ENCODE measurements at regions not wholly inside any gene's neighbourhood (a gene's known extent, or its start where the extent isn't known, plus 50 kb on each side); places are given as distances from the start of the nearest gene placed in this dataset.
A peak's percentile ranks its signal among the peaks of the same experiment; 100 is the strongest.
"Not testable (repeated sequence)": the region's sequence is repeated elsewhere in the genome, so short reads cannot be mapped to it uniquely, and the experiment has no call there.

DNA sequence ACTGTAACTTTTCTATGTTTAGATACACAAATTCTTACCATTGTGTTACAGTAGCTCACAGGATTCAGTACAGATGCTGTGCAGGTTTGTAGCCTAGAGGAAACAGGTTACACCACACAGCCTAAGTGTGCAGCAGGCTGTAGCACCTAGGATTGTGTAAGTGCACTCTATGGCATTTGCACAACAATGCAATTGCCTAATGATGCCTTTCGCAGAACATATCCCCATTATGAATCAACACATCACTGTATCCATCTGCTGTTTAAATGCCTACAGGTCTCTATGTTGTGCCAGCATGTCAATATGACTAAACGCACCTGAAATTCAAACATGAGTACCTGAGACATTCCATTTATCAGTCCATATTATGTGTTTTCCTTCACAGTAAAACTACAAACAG is 138.0 kb upstream of the VOPP1 start:
- not testable (repeated sequence) for H3K4me1 Mint-ChIP-seq, H3K36me3 Mint-ChIP-seq, H3K9me3 Mint-ChIP-seq, H3K27me3 Mint-ChIP-seq, H3K4me3 Mint-ChIP-seq, H3K27ac Mint-ChIP-seq

DNA sequence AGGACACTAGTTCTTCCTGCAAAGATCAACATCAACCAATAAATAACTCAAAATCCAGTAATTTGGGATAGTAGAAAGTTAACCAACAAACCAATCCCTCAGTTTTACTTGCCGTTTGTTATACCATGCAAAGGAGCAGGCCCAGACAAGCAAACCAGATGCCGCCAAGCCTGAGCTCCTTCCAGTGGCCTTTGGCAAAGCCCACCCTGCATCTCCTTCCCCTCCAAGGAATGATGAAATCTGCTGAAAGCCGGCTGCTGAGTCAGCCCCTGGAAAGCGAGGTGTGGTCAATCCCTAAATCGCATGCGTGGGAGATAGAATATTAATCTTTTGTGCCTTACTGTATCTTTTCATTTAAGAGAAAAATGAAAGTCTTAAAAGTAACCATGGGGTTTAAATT is 135.7 kb upstream of the VOPP1 start:
- not testable (repeated sequence) for H3K4me3 Mint-ChIP-seq, H3K36me3 Mint-ChIP-seq, H3K27ac Mint-ChIP-seq, H3K9me3 Mint-ChIP-seq, H3K4me1 Mint-ChIP-seq, H3K27me3 Mint-ChIP-seq

DNA sequence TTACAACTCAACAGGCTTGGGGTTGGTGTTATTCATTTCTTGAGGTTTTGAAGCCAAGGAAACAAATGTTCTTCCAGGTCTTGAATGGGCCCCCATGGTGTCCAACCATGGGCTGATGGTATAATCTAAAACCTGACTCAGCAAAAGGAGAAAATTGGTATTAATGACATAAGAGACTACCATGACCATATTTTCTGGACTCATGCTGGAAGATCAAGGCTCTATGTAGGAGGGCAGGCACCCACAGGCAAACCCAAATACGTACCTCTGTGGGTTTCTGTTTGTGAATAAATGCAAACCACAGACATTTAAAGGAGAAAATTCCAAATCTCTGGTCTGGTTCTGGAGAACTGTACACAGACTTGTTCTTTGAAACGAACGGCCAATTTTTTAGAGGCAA is 135.1 kb upstream of the VOPP1 start:
- not testable (repeated sequence) for H3K9me3 Mint-ChIP-seq, H3K27me3 Mint-ChIP-seq, H3K36me3 Mint-ChIP-seq, H3K4me3 Mint-ChIP-seq, H3K4me1 Mint-ChIP-seq, H3K27ac Mint-ChIP-seq

DNA sequence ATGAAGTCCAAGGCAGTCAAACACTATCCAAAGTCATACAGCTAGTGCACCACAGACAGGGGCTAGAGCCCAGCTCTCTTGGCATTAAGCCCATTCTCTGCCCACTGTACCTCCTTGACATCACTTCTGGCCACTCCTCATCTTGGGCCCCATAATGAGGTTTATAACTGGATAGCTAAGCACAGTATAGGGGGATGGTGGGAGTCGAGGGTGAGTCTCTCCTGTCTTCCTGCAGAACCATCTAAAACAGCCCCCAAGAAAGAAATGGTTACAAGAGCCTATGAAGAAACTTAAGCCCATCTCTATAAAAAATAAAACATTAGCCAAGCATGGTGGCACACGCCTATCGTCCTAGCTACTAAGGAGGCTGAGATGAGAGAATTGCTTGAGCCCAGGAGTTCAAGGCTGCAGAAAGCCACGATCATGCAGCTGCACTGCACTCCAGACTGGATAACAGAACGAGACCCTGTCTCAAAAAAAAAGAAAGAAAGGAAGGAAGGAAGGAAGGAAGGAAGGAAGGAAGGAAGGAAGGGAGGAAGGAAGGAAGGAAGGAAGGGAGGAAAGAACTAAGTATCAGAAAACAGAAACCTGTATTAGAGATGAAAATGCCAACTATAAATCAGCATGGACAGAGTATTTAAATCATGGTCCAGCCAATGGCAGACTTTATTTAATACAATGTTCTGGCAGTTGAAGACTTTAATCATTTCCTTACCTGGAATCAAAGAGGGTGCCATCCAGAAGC is 134.3 kb upstream of the VOPP1 start:
- not testable (repeated sequence) for H3K36me3 Mint-ChIP-seq, H3K27ac Mint-ChIP-seq, H3K4me1 Mint-ChIP-seq, H3K4me3 Mint-ChIP-seq, H3K27me3 Mint-ChIP-seq, H3K9me3 Mint-ChIP-seq

DNA sequence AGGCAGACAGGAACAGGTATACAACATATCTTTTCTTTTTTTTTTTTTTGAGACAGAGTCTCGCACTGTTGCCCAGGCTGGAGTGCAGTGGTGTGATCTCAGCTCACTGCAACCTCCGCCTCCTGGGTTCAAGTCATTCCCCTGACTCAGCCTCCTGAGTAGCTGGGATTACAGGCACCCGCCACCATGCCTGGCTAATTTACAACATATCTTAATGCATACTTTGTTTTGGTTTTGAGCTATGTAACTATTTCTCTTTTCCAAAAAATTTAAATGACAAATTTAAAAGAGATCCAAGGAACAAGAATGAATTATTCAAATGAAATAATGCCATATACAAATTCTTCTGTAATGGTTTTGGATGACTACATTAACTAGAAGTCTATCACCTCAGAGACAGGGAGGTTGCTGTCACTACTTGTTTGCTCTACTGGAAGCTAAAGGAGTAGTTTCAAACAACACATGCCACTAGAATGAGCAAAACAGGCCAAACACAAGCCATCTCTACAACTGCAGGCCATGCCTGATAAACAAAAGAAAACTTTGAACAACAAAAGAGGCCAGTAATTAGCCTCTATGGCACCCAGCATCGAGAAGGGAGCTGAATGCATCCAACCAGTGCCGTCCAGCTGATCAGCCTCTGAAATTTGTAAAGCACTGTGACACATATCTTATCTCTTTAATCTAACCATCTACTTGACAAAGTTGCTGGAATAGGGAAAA is 133.6 kb upstream of the VOPP1 start:
- not testable (repeated sequence) for H3K4me1 Mint-ChIP-seq, H3K4me3 Mint-ChIP-seq

DNA sequence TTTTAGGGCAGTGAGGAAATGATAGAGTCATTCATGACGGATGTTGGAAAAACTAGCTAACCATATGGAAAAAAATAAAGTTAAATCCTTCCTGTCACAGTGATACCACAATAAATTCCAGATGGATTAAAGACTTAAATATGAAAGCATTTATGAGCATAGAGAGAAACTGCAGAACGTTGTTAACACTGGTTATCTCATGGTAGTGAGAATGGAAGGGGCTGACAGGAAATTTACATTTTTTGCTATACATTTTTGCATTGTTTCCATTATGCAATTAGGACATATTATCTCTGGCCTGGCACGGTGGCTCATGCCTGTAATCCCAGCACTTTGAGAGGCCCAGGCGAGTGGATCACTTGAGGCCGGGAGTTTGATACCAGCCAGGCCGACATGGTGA is 130.5 kb upstream of the VOPP1 start:
- not testable (repeated sequence) for H3K9me3 Mint-ChIP-seq, H3K27ac Mint-ChIP-seq, H3K36me3 Mint-ChIP-seq, H3K27me3 Mint-ChIP-seq, H3K4me1 Mint-ChIP-seq, H3K4me3 Mint-ChIP-seq

More for the DNA sequence above, 133.6 kb upstream of the VOPP1 start:
- H3K36me3 Mint-ChIP-seq, H3K9me3 Mint-ChIP-seq, H3K27ac Mint-ChIP-seq, H3K27me3 Mint-ChIP-seq: not testable (repeated sequence)

DNA sequence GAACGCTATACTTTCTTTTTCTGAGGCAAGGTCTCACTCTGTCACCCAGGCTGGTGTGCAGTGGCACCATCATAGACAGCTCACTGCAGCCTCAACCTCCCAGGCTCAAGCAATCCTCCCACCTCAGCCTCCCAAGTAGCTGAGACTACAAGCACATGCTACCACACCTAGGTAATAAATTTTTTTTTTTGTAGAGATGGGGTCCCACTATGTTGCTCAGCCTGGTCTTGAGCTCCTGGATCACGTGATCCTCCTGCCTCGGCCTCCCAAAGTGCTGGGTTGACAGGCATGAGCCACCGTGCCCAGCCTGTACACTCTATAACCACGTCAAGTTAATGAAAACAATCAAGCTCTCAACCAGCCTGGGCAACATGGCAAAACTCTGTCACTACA is 127.1 kb upstream of the VOPP1 start:
- H3K4me3 Mint-ChIP-seq, result not testable (repeated sequence)

DNA sequence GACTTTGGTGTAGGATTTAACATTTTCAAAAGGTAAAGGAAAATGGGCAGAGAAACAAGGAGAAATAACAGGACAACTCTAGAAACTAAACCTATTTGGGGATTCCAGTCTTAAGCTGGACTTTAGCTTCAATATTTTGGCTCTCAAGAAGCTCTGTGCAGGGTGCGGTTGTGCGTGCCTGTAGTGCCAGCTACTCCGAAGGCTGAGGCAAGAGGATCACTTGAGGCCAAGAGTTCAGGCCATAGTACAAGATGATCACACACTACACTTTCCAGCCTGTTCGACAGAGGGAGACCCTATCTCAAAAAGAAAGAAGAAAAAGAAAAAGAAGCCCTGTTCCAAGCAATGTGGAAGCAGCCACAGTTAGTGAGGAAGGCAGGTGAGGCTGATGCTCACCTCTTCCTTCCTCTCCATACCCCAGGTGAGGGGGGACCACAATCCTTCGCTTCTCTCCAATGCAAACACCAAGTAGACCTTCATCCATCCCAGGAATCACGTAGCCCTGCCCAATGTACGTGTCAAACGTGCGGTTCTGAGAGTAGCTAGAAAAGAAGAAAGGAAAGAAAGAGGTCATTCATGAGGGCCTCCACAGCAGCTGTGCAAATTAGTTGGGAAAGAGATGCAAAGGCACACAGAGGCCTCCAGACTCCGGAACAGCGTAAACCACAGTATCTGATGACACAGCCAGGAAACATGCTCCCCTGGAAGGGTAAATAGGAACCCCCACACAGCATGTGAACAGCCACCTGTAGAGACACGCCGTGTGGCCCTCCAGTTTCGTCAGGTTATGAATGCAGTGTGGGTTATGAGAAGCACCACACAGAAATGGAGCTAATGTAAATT is 126.5 kb upstream of the VOPP1 start:
- not testable (repeated sequence) for H3K9me3 Mint-ChIP-seq, H3K4me1 Mint-ChIP-seq, H3K27ac Mint-ChIP-seq, H3K36me3 Mint-ChIP-seq, H3K27me3 Mint-ChIP-seq
- H3K4me3 Mint-ChIP-seq, result peak overlapping the region in 1 of 4 donors; percentile 46

More for the DNA sequence above, 127.1 kb upstream of the VOPP1 start:
- H3K4me1 Mint-ChIP-seq, H3K27ac Mint-ChIP-seq, H3K9me3 Mint-ChIP-seq, H3K27me3 Mint-ChIP-seq, H3K36me3 Mint-ChIP-seq: not testable (repeated sequence)

DNA sequence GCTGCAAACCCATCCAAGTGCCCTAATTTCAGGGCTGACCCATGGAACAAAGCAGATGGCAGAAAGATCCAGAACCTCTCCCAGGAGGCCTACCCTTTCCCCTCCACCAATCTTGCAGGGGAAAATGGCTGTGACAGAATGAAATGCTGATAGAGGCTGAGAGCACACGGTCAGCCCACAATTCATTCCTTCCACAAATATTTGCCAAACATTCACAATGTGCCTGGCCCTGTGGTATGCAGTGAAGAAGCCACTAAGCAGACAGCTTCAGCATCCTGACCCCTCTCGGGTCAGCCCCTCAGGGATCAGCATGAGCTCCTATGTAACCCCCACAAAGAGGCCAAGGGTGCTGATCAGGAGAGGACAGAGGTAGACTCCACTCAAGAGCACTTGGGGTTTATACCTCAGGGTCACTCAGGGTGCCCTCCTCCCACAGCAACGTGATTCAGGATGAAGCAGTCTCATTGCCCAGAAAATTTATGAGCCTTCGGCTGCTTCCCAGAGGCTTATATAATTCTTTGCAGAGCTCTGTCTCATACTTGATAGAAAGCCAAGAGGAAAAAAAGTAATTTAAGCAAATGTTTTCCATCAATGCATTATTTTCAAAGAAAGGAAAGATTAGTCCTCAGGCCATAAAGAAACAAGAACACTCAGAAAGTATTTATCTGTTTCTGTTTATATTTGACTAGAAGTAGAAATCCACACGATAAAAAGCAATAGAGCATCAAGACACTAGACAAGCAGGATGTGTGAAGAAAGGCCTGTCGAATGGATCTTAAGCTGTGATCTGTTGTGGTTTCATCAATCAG is 123.8 kb upstream of the VOPP1 start:
- not testable (repeated sequence) for H3K9me3 Mint-ChIP-seq

DNA sequence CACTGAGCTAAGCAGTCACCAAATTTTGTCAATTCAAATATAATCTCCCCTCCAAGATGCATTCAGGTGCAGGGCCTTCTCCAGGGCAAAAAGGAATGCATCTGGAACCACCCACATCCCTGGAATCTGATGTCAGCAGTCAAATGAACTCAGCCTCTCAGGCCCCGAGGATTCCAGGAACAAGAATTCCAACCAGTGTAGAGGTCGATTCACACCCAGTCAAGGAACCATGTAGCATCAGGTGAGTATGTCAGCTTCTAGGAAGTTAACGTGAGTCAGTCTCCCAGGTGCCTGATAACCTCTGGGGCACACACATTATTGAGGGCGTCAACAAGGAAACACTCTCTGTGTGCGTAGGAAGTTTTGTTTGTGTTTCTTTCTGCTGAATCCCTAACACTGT is 122.2 kb upstream of the VOPP1 start:
- H3K36me3 Mint-ChIP-seq, H3K4me1 Mint-ChIP-seq, H3K9me3 Mint-ChIP-seq, H3K27ac Mint-ChIP-seq, H3K27me3 Mint-ChIP-seq, H3K4me3 Mint-ChIP-seq: not testable (repeated sequence)

More for the DNA sequence above, 123.8 kb upstream of the VOPP1 start:
- H3K4me3 Mint-ChIP-seq, H3K36me3 Mint-ChIP-seq, H3K27me3 Mint-ChIP-seq, H3K27ac Mint-ChIP-seq, H3K4me1 Mint-ChIP-seq: not testable (repeated sequence)

DNA sequence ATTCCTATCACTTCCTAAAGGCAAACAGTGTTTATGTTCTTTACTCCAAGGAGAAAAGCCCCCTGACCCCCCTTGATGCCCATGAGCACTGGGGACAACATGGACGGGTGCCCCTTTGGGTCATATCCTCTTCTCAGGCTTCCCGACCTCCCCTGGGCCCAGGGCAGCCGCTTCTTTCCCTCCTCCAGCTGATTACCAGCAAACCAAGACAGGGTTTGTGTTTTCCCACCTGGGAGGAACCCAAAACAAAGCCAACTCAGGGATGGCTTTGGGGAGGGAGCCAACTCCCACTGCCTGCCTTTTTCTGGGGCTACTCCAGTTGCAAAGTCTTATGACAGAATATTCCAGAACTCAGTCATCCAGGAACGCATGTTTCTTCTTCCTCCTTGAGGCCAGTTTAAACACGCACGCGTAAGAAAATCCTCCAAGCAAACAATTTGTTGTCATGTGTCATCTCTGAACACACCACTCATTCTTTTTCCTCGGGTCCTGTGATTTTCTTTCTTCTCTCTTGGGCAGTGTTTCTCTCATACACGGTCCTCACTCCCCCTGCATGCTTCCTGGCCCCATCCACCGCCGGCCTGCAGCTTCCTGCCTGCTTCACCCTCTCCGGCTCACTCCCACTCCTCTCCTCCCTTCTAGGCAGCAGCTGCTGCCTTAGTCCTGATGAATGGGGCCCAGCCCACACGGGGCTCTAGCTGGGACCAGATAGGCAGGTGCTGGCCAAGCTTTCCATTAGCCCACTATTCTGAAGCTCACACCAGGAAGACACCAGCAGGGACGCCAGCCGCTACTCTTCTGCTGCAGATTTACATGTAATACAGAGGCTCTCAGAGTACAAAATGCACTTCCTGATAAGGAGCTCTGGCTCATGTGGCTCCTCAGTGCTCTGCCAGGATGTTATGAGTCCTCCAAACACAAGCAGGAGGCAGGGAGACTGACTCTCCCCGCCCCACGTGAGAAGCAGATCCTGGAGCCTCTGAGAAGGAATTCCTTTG is 116.7 kb upstream of the VOPP1 start:
- H3K4me1 Mint-ChIP-seq, H3K9me3 Mint-ChIP-seq, H3K27ac Mint-ChIP-seq, H3K4me3 Mint-ChIP-seq, H3K36me3 Mint-ChIP-seq: not testable (repeated sequence)
- H3K27me3 Mint-ChIP-seq, result peaks cover 13% of the 10 kb centered on the region

DNA sequence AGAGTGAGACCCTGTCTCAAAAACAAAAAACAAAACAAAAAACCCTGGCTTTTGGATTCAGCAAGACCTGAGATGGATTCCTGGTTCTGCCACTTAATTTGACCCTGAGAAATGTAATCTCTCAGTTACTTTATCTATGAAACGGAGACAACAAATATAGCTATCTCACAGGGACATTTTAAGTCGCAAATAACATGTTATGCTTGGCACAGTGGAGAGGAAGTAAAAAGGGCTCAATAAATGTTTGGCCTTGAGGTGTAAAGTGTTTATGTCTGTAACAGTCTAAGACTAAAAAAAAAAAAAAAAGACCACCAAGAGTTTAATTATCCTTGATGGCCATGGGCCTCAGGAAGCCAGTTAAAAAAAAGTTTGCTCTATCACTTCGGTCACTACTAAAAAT is 116.0 kb upstream of the VOPP1 start:
- H3K27me3 Mint-ChIP-seq, result peaks cover 13% of the 10 kb centered on the region
- not testable (repeated sequence) for H3K4me3 Mint-ChIP-seq, H3K9me3 Mint-ChIP-seq, H3K27ac Mint-ChIP-seq, H3K36me3 Mint-ChIP-seq, H3K4me1 Mint-ChIP-seq

DNA sequence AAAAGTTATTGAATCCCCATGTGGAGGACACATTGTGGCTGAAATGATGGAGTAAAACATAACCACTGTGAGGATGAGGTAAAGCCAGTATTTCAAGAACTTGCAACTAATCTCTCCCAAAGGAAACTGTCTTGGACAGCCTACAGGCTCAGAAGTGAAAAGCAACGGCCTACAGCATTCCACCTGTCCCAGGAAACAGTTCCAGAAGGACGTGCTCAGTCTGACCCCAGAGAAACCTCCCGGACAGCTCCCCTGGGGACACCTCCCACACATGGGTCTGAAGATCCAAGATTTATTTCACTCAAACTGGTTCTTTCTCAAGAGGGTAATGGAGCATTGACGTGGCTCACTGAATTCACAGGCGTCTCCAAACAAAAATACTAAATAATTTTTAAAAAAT is 115.0 kb upstream of the VOPP1 start:
- peaks cover 13% of the 10 kb centered on the region for H3K27me3 Mint-ChIP-seq
- H3K4me1 Mint-ChIP-seq, H3K9me3 Mint-ChIP-seq, H3K36me3 Mint-ChIP-seq, H3K4me3 Mint-ChIP-seq, H3K27ac Mint-ChIP-seq: not testable (repeated sequence)

DNA sequence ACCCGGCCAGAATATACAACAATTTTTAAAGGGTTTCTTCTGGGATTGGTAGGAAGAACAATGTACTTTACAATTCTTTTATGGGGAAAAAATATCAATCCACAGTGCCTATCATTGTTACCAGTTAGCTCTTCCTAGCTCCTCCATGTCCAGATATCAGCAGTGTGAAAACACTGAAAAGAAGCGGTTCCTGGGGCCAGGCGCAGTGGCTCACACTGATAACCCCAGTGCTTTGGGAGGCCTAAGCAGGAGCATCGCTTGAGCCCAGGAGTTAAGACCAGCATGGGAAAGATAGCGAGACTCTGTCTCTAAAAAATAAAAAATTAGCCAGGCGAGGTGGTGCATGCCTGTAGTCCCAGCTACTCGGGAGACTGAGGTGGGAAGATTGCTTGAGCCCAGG is 114.5 kb upstream of the VOPP1 start:
- H3K9me3 Mint-ChIP-seq, H3K27ac Mint-ChIP-seq, H3K4me1 Mint-ChIP-seq, H3K4me3 Mint-ChIP-seq, H3K36me3 Mint-ChIP-seq: not testable (repeated sequence)
- H3K27me3 Mint-ChIP-seq, result peaks cover 13% of the 10 kb centered on the region

Measured in IgD-negative memory B cell (primary cell).